ENCODE measurements at regions not wholly inside any gene's neighbourhood (a gene's known extent, or its start where the extent isn't known, plus 50 kb on each side); places are given as distances from the start of the nearest gene placed in this dataset.

DNA sequence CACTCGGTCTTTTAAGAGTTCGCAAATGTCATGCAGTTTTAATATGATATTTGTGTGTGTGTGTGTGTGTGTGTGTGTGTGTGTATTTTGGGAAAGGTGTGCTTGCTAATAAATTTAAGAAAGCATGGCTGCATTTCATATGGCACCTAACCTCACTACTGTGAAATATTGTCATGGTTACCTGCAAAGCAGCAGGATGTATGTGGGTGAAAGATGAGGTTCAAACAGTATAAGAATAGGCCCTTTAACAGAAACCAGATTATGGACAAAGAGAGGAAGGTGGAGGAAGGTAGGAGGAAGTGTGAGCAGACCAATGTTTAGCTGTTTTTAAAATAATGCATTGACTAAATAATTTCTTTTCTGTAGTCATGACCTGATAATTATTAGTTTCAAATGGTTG is 73.5 kb upstream of the CACNA2D1 start:
- DNase-seq (ENCODE audit: low spot score) (no peak), ATAC-seq (no peak)
- no peak overlapping the region for H3K4me3 Mint-ChIP-seq
- TF ChIP-seq CREB1 (CRISPR knock-in tag; IDR thresholded peaks at IDR 0.05; ENCODE audit: low read depth): no peak
- no peak overlapping the region for H2AFZ ChIP-seq
- H3K27me3 ChIP-seq (ENCODE audit: insufficient read depth): no peaks in the 10 kb centered on the region
- no peak overlapping the region for H3K4me2 ChIP-seq
- no peaks in the 10 kb centered on the region for H3F3A ChIP-seq (replicated peaks; ENCODE audit: low read depth)
- H3K36me3 Mint-ChIP-seq (ENCODE audit: low read depth): no peaks in the 10 kb centered on the region
- H3K27ac Mint-ChIP-seq: no peak overlapping the region
- no peaks in the 10 kb centered on the region for H3K27me3 Mint-ChIP-seq (ENCODE audit: insufficient read depth, low read depth, poor library complexity)
- no peaks in the 10 kb centered on the region for H3K4me1 ChIP-seq (ENCODE audit: insufficient read depth)
- no peaks in the 10 kb centered on the region for H3K4me1 Mint-ChIP-seq
- no peaks in the 10 kb centered on the region for H4K20me1 ChIP-seq (replicated peaks; ENCODE audit: insufficient read depth)
- no peaks in the 10 kb centered on the region for H3K79me2 ChIP-seq (replicated peaks; ENCODE audit: insufficient read depth)
- H3K27ac ChIP-seq (ENCODE audit: low read depth): no peak overlapping the region
- H3K4me3 ChIP-seq: no peak overlapping the region
- H3K9me2 ChIP-seq (ENCODE audit: insufficient read depth): no peaks in the 10 kb centered on the region; the same call in 1 of the 2 replicates
- no peaks in the 10 kb centered on the region for H3K9me3 Mint-ChIP-seq
- no peaks in the 10 kb centered on the region for H3K36me3 ChIP-seq (ENCODE audit: insufficient read depth)

DNA sequence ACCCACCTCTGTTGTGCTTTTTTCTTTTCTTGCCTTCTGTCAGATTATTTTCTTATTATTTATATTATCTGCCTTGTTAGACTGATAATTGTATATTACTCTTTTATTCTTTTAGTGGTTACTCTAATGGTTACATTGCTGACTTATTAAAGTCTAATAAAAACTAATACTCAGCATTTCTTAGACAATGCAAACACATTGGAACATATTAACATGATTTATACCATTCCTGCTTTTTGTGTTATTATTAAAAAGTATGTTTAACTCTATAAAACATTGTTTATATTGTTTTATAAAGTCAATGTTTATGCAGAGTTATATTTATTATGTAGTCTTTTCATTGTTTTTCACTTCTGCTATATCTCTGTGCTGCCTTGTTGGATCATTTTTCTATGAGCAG is 68.0 kb upstream of the CACNA2D1 start:
- ATAC-seq: no peak
- no peak for DNase-seq (ENCODE audit: low spot score)
- no peaks in the 10 kb centered on the region for H3K36me3 Mint-ChIP-seq (ENCODE audit: low read depth)
- Histone ChIP-seq H3K9me2 (ENCODE audit: insufficient read depth) (no peaks in the 10 kb centered on the region; the same call in 1 of the 2 replicates), H3K36me3 (ENCODE audit: insufficient read depth) (no peaks in the 10 kb centered on the region), H3K4me1 (ENCODE audit: insufficient read depth) (no peaks in the 10 kb centered on the region), H3K79me2 (replicated peaks; ENCODE audit: insufficient read depth) (no peaks in the 10 kb centered on the region), H3F3A (replicated peaks; ENCODE audit: low read depth) (no peaks in the 10 kb centered on the region), H3K27me3 (ENCODE audit: insufficient read depth) (no peaks in the 10 kb centered on the region), H4K20me1 (replicated peaks; ENCODE audit: insufficient read depth) (no peaks in the 10 kb centered on the region), H3K4me3 (no peak overlapping the region), H2AFZ (no peak overlapping the region), H3K4me2 (no peak overlapping the region), H3K27ac (ENCODE audit: low read depth) (no peak overlapping the region)
- no peak for TF ChIP-seq STAT1 (IDR thresholded peaks at IDR 0.05; ENCODE audit: unreplicated experiment)
- TF ChIP-seq EZH2 (IDR thresholded peaks at IDR 0.05; ENCODE audit: low read depth, unreplicated experiment): no peak
- TF ChIP-seq POLR2AphosphoS5 (IDR thresholded peaks at IDR 0.05; ENCODE audit: low read depth): no peak
- TF ChIP-seq ZNF331 (CRISPR knock-in tag; IDR thresholded peaks at IDR 0.05; ENCODE audit: low read depth): no peak
- no peak for TF ChIP-seq ETS1 (IDR thresholded peaks at IDR 0.05)
- no peak for TF ChIP-seq CREB1 (CRISPR knock-in tag; IDR thresholded peaks at IDR 0.05; ENCODE audit: low read depth)
- TF ChIP-seq JUNB (IDR thresholded peaks at IDR 0.05; ENCODE audit: unreplicated experiment): no peak
- TF ChIP-seq, protein P1, sequence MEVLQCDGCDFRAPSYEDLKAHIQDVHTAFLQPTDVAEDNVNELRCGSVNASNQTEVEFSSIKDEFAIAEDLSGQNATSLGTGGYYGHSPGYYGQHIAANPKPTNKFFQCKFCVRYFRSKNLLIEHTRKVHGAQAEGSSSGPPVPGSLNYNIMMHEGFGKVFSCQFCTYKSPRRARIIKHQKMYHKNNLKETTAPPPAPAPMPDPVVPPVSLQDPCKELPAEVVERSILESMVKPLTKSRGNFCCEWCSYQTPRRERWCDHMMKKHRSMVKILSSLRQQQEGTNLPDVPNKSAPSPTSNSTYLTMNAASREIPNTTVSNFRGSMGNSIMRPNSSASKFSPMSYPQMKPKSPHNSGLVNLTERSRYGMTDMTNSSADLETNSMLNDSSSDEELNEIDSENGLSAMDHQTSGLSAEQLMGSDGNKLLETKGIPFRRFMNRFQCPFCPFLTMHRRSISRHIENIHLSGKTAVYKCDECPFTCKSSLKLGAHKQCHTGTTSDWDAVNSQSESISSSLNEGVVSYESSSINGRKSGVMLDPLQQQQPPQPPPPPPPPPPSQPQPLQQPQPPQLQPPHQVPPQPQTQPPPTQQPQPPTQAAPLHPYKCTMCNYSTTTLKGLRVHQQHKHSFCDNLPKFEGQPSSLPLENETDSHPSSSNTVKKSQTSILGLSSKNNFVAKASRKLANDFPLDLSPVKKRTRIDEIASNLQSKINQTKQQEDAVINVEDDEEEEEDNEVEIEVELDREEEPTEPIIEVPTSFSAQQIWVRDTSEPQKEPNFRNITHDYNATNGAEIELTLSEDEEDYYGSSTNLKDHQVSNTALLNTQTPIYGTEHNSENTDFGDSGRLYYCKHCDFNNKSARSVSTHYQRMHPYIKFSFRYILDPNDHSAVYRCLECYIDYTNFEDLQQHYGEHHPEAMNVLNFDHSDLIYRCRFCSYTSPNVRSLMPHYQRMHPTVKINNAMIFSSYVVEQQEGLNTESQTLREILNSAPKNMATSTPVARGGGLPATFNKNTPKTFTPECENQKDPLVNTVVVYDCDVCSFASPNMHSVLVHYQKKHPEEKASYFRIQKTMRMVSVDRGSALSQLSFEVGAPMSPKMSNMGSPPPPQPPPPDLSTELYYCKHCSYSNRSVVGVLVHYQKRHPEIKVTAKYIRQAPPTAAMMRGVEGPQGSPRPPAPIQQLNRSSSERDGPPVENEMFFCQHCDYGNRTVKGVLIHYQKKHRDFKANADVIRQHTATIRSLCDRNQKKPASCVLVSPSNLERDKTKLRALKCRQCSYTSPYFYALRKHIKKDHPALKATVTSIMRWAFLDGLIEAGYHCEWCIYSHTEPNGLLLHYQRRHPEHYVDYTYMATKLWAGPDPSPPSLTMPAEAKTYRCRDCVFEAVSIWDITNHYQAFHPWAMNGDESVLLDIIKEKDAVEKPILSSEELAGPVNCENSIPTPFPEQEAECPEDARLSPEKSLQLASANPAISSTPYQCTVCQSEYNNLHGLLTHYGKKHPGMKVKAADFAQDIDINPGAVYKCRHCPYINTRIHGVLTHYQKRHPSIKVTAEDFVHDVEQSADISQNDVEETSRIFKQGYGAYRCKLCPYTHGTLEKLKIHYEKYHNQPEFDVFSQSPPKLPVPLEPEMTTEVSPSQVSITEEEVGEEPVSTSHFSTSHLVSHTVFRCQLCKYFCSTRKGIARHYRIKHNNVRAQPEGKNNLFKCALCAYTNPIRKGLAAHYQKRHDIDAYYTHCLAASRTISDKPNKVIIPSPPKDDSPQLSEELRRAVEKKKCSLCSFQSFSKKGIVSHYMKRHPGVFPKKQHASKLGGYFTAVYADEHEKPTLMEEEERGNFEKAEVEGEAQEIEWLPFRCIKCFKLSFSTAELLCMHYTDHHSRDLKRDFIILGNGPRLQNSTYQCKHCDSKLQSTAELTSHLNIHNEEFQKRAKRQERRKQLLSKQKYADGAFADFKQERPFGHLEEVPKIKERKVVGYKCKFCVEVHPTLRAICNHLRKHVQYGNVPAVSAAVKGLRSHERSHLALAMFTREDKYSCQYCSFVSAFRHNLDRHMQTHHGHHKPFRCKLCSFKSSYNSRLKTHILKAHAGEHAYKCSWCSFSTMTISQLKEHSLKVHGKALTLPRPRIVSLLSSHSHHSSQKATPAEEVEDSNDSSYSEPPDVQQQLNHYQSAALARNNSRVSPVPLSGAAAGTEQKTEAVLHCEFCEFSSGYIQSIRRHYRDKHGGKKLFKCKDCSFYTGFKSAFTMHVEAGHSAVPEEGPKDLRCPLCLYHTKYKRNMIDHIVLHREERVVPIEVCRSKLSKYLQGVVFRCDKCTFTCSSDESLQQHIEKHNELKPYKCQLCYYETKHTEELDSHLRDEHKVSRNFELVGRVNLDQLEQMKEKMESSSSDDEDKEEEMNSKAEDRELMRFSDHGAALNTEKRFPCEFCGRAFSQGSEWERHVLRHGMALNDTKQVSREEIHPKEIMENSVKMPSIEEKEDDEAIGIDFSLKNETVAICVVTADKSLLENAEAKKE (CRISPR knock-in tag; IDR thresholded peaks at IDR 0.05): no peak
- TF ChIP-seq EZH2phosphoT487 (IDR thresholded peaks at IDR 0.05; ENCODE audit: unreplicated experiment): no peak
- no peak for TF ChIP-seq ZNF114 (CRISPR knock-in tag; IDR thresholded peaks at IDR 0.05)
- no peak overlapping the region for H3K27ac Mint-ChIP-seq
- no peaks in the 10 kb centered on the region for H3K9me3 Mint-ChIP-seq
- peaks cover 1% of the 10 kb centered on the region; the same call in 1 of the 3 replicates for H3K4me1 Mint-ChIP-seq
- no peaks in the 10 kb centered on the region for H3K27me3 Mint-ChIP-seq (ENCODE audit: insufficient read depth, low read depth, poor library complexity)
- no peak overlapping the region for H3K4me3 Mint-ChIP-seq

Measured in GM23338 (cell line).